HepG2 (cell line): ENCODE measurements at regions not wholly inside any gene's neighbourhood (a gene's known extent, or its start where the extent isn't known, plus 50 kb on each side); places are given as distances from the start of the nearest gene placed in this dataset.

Experiments used
- BRCA1 ChIP-seq: sonication (generic); formaldehyde crosslinking; IDR thresholded peaks from 2 replicates; pipeline ENCODE4 v1.4.0; 2020; ENCODE audit warnings: missing genetic modification reagents
- DRAP1 ChIP-seq: IDR thresholded peaks from 2 replicates; pipeline ENCODE4 v1.6.1; 2016; ENCODE audit warnings: missing genetic modification reagents, missing compliant biosample characterization
- ELF4 ChIP-seq: sonication (generic); formaldehyde crosslinking; IDR thresholded peaks from 2 replicates; pipeline ENCODE4 v1.5.0; 2020; ENCODE audit warnings: missing genetic modification reagents, mild to moderate bottlenecking, moderate library complexity, borderline replicate concordance
- HMGXB4 ChIP-seq, 2 experiments: sonication (generic) in 1 of 2; formaldehyde crosslinking in 1 of 2; IDR thresholded peaks; 2 replicates each; pipeline versions ENCODE4 v1.4.0 to v1.6.1; 2018 to 2020; ENCODE audit warnings: missing genetic modification reagents in 2 of 2, borderline replicate concordance in 1 of 2, low read depth in 1 of 2, mild to moderate bottlenecking in 1 of 2, missing biosample characterization in 1 of 2
- HOXA5 ChIP-seq: sonication (generic); formaldehyde crosslinking; IDR thresholded peaks from 2 replicates; pipeline ENCODE4 v1.4.0; 2020; ENCODE audit warnings: missing genetic modification reagents
- HOXA9 ChIP-seq: sonication (generic); formaldehyde crosslinking; IDR thresholded peaks from 2 replicates; pipeline ENCODE4 v1.8.1; 2022; ENCODE audit warnings: missing genetic modification reagents, mild to moderate bottlenecking, moderate library complexity, borderline replicate concordance
- KDM1A ChIP-seq: IDR thresholded peaks from 2 replicates; pipeline ENCODE4 v1.6.1; 2016; ENCODE audit warnings: missing compliant biosample characterization
- KLF12 ChIP-seq: sonication (generic); formaldehyde crosslinking; IDR thresholded peaks from 2 replicates; pipeline ENCODE4 v1.4.0; 2020; ENCODE audit warnings: missing genetic modification reagents, borderline replicate concordance
- KLF9 ChIP-seq: IDR thresholded peaks from 2 replicates; pipeline ENCODE4 v1.6.1; 2016; ENCODE audit warnings: low read depth
- MEIS1 ChIP-seq: sonication (generic); formaldehyde crosslinking; IDR thresholded peaks from 2 replicates; pipeline ENCODE4 v1.9.0; 2021; ENCODE audit warnings: mild to moderate bottlenecking, missing genetic modification reagents, moderate library complexity, borderline replicate concordance
- MEIS2 ChIP-seq: sonication (generic); formaldehyde crosslinking; IDR thresholded peaks from 2 replicates; pipeline ENCODE4 v1.9.0; 2021; ENCODE audit warnings: mild to moderate bottlenecking, missing genetic modification reagents
- PHF20 ChIP-seq: sonication (generic); formaldehyde crosslinking; IDR thresholded peaks from 2 replicates; pipeline ENCODE4 v1.5.0; 2020; ENCODE audit warnings: mild to moderate bottlenecking, missing genetic modification reagents
- RBM22 ChIP-seq: fragments of 200-400 bp; formaldehyde crosslinking; optimal IDR thresholded peaks from 2 replicates; pipeline ENCODE3; 2017; ENCODE audit warnings: mild to moderate bottlenecking, low read length, moderate library complexity
- RFX5 ChIP-seq: IDR thresholded peaks from 2 replicates; pipeline ENCODE4 v1.6.1; 2011; ENCODE audit warnings: low read depth, low read length, improper control_type of control experiment
- SALL2 ChIP-seq: sonication (generic); formaldehyde crosslinking; IDR thresholded peaks from 2 replicates; pipeline ENCODE4 v1.8.1; 2023; ENCODE audit warnings: mild to moderate bottlenecking, missing genetic modification reagents, inconsistent platforms
- SNAI1 ChIP-seq: sonication (generic); formaldehyde crosslinking; IDR thresholded peaks from 2 replicates; pipeline ENCODE4 v1.5.0; 2020; ENCODE audit warnings: mild to moderate bottlenecking, missing genetic modification reagents, borderline replicate concordance
- SRF ChIP-seq: IDR thresholded peaks from 2 replicates; pipeline ENCODE4 v1.6.1; 2011; ENCODE audit warnings: mild to moderate bottlenecking, low read depth, low read length, moderate library complexity
- ZNF136 ChIP-seq: sonication (generic); formaldehyde crosslinking; IDR thresholded peaks from 2 replicates; pipeline ENCODE4 v1.8.1; 2022; ENCODE audit warnings: low read depth, mild to moderate bottlenecking, moderate library complexity, missing genetic modification reagents
- ZNF234 ChIP-seq: sonication (generic); formaldehyde crosslinking; conservative IDR thresholded peaks from 2 replicates; pipeline ENCODE4 v1.5.1; 2020; ENCODE audit warnings: mild to moderate bottlenecking, missing genetic modification reagents
- ZNF367 ChIP-seq: sonication (generic); formaldehyde crosslinking; IDR thresholded peaks from 2 replicates; pipeline ENCODE4 v1.4.0; 2020; ENCODE audit warnings: missing genetic modification reagents, borderline replicate concordance
- ZNF670 ChIP-seq: sonication (generic); formaldehyde crosslinking; IDR thresholded peaks from 2 replicates; pipeline ENCODE4 v1.8.0; 2022; ENCODE audit warnings: mild to moderate bottlenecking, missing genetic modification reagents, borderline replicate concordance
- ZNF703 ChIP-seq: sonication (generic); formaldehyde crosslinking; IDR thresholded peaks from 2 replicates; pipeline ENCODE4 v1.5.1; 2020; ENCODE audit warnings: missing genetic modification reagents, mild to moderate bottlenecking, moderate library complexity, borderline replicate concordance
- TF ChIP-seq, protein P1 (sequence below): sonication (generic); formaldehyde crosslinking; IDR thresholded peaks from 2 replicates; pipeline ENCODE4 v1.4.0; 2020; ENCODE audit warnings: missing genetic modification reagents
- TF ChIP-seq, protein P2 (sequence below): sonication (generic); formaldehyde crosslinking; IDR thresholded peaks from 2 replicates; pipeline ENCODE4 v1.5.0; 2020; ENCODE audit warnings: missing genetic modification reagents

DNA sequence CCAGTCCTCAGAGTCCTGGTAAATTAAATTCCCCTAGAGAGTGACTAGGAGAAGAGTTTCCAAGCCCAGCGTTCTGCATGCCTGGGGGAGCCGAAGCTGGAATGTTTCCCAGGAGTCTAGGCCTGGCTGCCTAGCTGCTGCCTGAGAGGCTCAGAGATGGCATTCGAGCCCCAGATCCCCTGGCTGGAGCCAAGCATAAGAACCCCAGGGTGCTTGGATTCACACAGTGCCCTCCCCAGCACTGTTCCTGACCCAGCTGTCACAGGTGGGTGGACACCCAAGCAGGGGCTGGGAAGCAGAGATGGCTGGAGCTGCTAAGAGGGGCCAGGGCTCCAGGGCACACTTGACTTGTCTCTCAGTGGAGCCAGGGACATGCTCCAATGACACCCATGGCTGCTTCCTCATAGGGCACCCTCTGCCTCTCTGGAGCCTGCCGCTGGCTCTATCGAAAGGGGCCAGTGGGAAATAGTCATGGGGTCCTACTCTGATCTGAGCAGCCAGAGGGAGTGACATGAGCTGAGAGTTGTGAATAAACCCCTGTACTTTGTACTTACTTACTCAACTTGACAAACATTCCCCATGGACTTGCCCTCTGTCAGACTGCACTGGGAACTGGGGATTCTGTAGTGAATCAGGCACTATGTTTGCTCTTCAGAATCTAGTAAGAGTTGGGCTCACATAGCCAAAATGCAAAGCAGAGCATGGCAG is 62.6 kb upstream of the XPA start (continued):
- TF ChIP-seq ZNF367 (CRISPR knock-in tag) (no peak), RFX5 (no peak), DRAP1 (no peak), KDM1A (CRISPR knock-in tag) (no peak), ZNF234 (no peak), MEIS1 (CRISPR knock-in tag) (no peak), ZNF136 (no peak), ZNF670 (no peak), MEIS2 (CRISPR knock-in tag) (no peak), KLF9 (CRISPR knock-in tag) (no peak), PHF20 (CRISPR knock-in tag) (no peak), HOXA5 (no peak), RBM22 (no peak), SALL2 (no peak), SRF (no peak), ZNF703 (no peak), HOXA9 (no peak), HMGXB4 (CRISPR knock-in tag; IDR thresholded peaks at IDR 0.05; ENCODE audit: borderline replicate concordance in 1 of 2, low read depth in 1 of 2) (no peak), ELF4 (no peak), SNAI1 (CRISPR knock-in tag) (no peak), BRCA1 (CRISPR knock-in tag) (no peak), KLF12 (CRISPR knock-in tag) (no peak)
- TF ChIP-seq, protein P1, sequence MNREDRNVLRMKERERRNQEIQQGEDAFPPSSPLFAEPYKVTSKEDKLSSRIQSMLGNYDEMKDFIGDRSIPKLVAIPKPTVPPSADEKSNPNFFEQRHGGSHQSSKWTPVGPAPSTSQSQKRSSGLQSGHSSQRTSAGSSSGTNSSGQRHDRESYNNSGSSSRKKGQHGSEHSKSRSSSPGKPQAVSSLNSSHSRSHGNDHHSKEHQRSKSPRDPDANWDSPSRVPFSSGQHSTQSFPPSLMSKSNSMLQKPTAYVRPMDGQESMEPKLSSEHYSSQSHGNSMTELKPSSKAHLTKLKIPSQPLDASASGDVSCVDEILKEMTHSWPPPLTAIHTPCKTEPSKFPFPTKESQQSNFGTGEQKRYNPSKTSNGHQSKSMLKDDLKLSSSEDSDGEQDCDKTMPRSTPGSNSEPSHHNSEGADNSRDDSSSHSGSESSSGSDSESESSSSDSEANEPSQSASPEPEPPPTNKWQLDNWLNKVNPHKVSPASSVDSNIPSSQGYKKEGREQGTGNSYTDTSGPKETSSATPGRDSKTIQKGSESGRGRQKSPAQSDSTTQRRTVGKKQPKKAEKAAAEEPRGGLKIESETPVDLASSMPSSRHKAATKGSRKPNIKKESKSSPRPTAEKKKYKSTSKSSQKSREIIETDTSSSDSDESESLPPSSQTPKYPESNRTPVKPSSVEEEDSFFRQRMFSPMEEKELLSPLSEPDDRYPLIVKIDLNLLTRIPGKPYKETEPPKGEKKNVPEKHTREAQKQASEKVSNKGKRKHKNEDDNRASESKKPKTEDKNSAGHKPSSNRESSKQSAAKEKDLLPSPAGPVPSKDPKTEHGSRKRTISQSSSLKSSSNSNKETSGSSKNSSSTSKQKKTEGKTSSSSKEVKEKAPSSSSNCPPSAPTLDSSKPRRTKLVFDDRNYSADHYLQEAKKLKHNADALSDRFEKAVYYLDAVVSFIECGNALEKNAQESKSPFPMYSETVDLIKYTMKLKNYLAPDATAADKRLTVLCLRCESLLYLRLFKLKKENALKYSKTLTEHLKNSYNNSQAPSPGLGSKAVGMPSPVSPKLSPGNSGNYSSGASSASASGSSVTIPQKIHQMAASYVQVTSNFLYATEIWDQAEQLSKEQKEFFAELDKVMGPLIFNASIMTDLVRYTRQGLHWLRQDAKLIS = no peak
- TF ChIP-seq, protein P2, sequence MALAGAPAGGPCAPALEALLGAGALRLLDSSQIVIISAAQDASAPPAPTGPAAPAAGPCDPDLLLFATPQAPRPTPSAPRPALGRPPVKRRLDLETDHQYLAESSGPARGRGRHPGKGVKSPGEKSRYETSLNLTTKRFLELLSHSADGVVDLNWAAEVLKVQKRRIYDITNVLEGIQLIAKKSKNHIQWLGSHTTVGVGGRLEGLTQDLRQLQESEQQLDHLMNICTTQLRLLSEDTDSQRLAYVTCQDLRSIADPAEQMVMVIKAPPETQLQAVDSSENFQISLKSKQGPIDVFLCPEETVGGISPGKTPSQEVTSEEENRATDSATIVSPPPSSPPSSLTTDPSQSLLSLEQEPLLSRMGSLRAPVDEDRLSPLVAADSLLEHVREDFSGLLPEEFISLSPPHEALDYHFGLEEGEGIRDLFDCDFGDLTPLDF (CRISPR knock-in tag) = no peak
